ENCODE measurements at regions not wholly inside any gene's neighbourhood (a gene's known extent, or its start where the extent isn't known, plus 50 kb on each side); places are given as distances from the start of the nearest gene placed in this dataset.
"Not testable (repeated sequence)": the region's sequence is repeated elsewhere in the genome, so short reads cannot be mapped to it uniquely, and the experiment has no call there.

DNA sequence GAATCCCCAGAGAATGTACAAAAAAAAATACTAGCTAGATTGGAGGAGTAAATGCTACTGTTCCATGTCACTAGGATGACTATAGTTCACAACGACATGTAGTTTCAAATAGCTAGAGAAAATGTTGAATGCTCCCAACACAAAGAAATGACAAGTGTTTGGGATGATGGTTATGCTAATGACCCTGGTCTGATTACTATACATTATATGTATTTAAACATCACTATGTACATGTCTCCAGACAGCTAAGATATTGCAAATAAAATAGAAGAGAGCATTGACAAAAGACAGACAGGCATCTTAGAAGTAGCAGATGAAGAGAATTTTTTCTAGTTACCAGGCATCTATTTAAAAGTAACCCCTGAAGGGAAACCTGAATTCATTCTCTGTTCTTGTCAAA is 281.6 kb upstream of the SLC16A7 start:
- no peaks in the 10 kb centered on the region for H3K4me1 ChIP-seq (ENCODE audit: control insufficient read depth in 2 of 2, insufficient read depth in 2 of 2, low read length in 1 of 2)
- WGBS, 2 donors: 77 to 79% methylated on average over 1 of the region's 1 CpG
- no peaks in the 10 kb centered on the region for H3K36me3 ChIP-seq (ENCODE audit: control insufficient read depth in 2 of 2, insufficient read depth in 2 of 2, low read length in 1 of 2)
- H3K4me3 ChIP-seq (ENCODE audit: low read depth in 1 of 2, low read length in 2 of 2): no peak overlapping the region
- no peaks in the 10 kb centered on the region for H3K9me3 ChIP-seq (ENCODE audit: control insufficient read depth in 2 of 2, insufficient read depth in 1 of 2, low read depth in 1 of 2, low read length in 1 of 2)
- no peaks in the 10 kb centered on the region for H3K27me3 ChIP-seq (ENCODE audit: control insufficient read depth in 1 of 2, insufficient read depth in 2 of 2, low read length in 2 of 2)
- H3K27ac ChIP-seq (ENCODE audit: low read depth in 2 of 2, low read length in 1 of 2): no peak overlapping the region

DNA sequence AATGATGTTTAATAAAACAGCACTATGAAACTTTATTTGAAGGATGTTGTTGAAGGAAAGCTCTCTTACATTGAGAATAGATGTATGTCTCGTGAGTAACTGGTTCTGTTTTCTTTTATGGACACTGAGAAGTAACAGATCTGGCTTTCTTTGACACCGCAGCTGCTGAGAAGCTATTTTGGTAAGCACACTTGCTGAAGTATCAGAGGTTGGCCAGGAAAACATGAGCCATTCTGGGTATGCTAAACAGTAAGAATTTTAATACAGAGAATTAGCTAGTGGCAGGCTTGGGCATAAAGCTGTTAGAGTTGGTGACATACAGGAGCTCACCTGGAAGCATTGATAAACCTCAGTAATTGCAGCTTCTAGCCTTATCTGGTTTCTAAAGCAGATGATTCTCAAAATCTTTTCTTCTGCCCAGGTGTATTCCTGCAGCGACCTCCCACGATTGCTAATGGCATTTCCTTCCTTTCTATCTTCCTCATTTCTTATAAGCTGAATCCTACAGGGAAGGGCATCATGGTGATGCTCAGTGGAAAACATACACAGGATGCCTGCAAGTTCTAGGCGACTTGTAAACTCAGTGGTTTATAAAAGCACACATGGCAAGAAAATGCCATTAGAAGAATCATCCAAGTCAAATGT is 291.6 kb upstream of the SLC16A7 start:
- Histone ChIP-seq H3K9me3 (ENCODE audit: control insufficient read depth in 2 of 2, insufficient read depth in 1 of 2, low read depth in 1 of 2, low read length in 1 of 2) (no peaks in the 10 kb centered on the region), H3K4me1 (ENCODE audit: control insufficient read depth in 2 of 2, insufficient read depth in 2 of 2, low read length in 1 of 2) (no peaks in the 10 kb centered on the region), H3K27ac (ENCODE audit: low read depth in 2 of 2, low read length in 1 of 2) (no peak overlapping the region), H3K27me3 (ENCODE audit: control insufficient read depth in 1 of 2, insufficient read depth in 2 of 2, low read length in 2 of 2) (no peaks in the 10 kb centered on the region), H3K36me3 (ENCODE audit: control insufficient read depth in 2 of 2, insufficient read depth in 2 of 2, low read length in 1 of 2) (no peaks in the 10 kb centered on the region), H3K4me3 (ENCODE audit: low read depth in 1 of 2, low read length in 2 of 2) (no peak overlapping the region)
- WGBS, 2 donors: 62 to 64% methylated on average over 5 of the region's 5 CpGs

GRCh38 chr12:59298296-59298695 is 297.5 kb upstream of the SLC16A7 start:
- Histone ChIP-seq H3K36me3 (ENCODE audit: control insufficient read depth in 2 of 2, insufficient read depth in 2 of 2, low read length in 1 of 2) (no peaks in the 10 kb centered on the region), H3K4me3 (ENCODE audit: low read depth in 1 of 2, low read length in 2 of 2) (no peak overlapping the region), H3K4me1 (ENCODE audit: control insufficient read depth in 2 of 2, insufficient read depth in 2 of 2, low read length in 1 of 2) (no peaks in the 10 kb centered on the region), H3K27me3 (ENCODE audit: control insufficient read depth in 1 of 2, insufficient read depth in 2 of 2, low read length in 2 of 2) (no peaks in the 10 kb centered on the region), H3K27ac (ENCODE audit: low read depth in 2 of 2, low read length in 1 of 2) (no peak overlapping the region), H3K9me3 (ENCODE audit: control insufficient read depth in 2 of 2, insufficient read depth in 1 of 2, low read depth in 1 of 2, low read length in 1 of 2) (no peaks in the 10 kb centered on the region)
- 69 to 71% methylated on average over 4 of the region's 4 CpGs for WGBS, 2 donors

DNA sequence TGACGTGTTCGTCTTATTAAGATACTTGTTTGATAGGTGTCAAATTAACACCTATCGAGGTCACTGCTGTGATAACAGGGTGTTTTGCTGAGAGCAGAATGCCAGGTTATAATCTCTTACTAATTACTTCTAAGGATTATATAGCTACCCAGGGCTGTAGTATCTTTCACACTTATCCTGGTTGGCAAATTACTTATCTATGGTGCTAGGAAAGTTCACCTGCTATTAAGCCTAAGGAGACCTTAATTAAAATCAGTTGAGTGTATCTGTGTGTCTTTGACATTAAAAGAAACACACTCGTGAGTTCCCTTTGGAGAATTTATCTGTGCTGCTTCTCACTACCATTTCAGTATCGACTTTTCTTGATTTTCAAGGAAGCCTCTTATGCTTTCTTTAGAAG is 301.6 kb upstream of the SLC16A7 start:
- H3K9me3 ChIP-seq (ENCODE audit: control insufficient read depth in 2 of 2, insufficient read depth in 1 of 2, low read depth in 1 of 2, low read length in 1 of 2): no peaks in the 10 kb centered on the region
- 67 to 72% methylated on average over 5 of the region's 5 CpGs for WGBS, 2 donors
- H3K36me3 ChIP-seq (ENCODE audit: control insufficient read depth in 2 of 2, insufficient read depth in 2 of 2, low read length in 1 of 2): no peaks in the 10 kb centered on the region
- H3K4me3 ChIP-seq (ENCODE audit: low read depth in 1 of 2, low read length in 2 of 2): no peak overlapping the region
- no peaks in the 10 kb centered on the region for H3K27me3 ChIP-seq (ENCODE audit: control insufficient read depth in 1 of 2, insufficient read depth in 2 of 2, low read length in 2 of 2)
- H3K27ac ChIP-seq (ENCODE audit: low read depth in 2 of 2, low read length in 1 of 2): no peak overlapping the region
- no peaks in the 10 kb centered on the region for H3K4me1 ChIP-seq (ENCODE audit: control insufficient read depth in 2 of 2, insufficient read depth in 2 of 2, low read length in 1 of 2)

- Histone ChIP-seq H3K36me3 (ENCODE audit: control insufficient read depth in 2 of 2, insufficient read depth in 2 of 2, low read length in 1 of 2) (no peaks in the 10 kb centered on the region), H3K27ac (ENCODE audit: low read depth in 2 of 2, low read length in 1 of 2) (no peak overlapping the region), H3K4me1 (ENCODE audit: control insufficient read depth in 2 of 2, insufficient read depth in 2 of 2, low read length in 1 of 2) (no peaks in the 10 kb centered on the region), H3K9me3 (ENCODE audit: control insufficient read depth in 2 of 2, insufficient read depth in 1 of 2, low read depth in 1 of 2, low read length in 1 of 2) (no peaks in the 10 kb centered on the region), H3K4me3 (ENCODE audit: low read depth in 1 of 2, low read length in 2 of 2) (no peak overlapping the region), H3K27me3 (ENCODE audit: control insufficient read depth in 1 of 2, insufficient read depth in 2 of 2, low read length in 2 of 2) (no peaks in the 10 kb centered on the region)
- 63 to 73% methylated on average over 2 of the region's 2 CpGs for WGBS, 2 donors
Measured at GRCh38 chr12:59282999-59283398, 312.8 kb upstream of the SLC16A7 start.

GRCh38 chr12:59273561-59273960 is 322.3 kb upstream of the SLC16A7 start:
- not testable (repeated sequence) for H3K4me3 ChIP-seq (ENCODE audit: low read depth in 1 of 2, low read length in 2 of 2); H3K27ac ChIP-seq (ENCODE audit: low read depth in 2 of 2, low read length in 1 of 2); H3K9me3 ChIP-seq (ENCODE audit: control insufficient read depth in 2 of 2, insufficient read depth in 1 of 2, low read depth in 1 of 2, low read length in 1 of 2); H3K27me3 ChIP-seq (ENCODE audit: control insufficient read depth in 1 of 2, insufficient read depth in 2 of 2, low read length in 2 of 2); H3K36me3 ChIP-seq (ENCODE audit: control insufficient read depth in 2 of 2, insufficient read depth in 2 of 2, low read length in 1 of 2); H3K4me1 ChIP-seq (ENCODE audit: control insufficient read depth in 2 of 2, insufficient read depth in 2 of 2, low read length in 1 of 2)
- WGBS, 2 donors: 84 to 94% methylated on average over 1 of the region's 1 CpG

- H3K27me3 ChIP-seq (ENCODE audit: control insufficient read depth in 1 of 2, insufficient read depth in 2 of 2, low read length in 2 of 2): no peaks in the 10 kb centered on the region
- no peaks in the 10 kb centered on the region for H3K36me3 ChIP-seq (ENCODE audit: control insufficient read depth in 2 of 2, insufficient read depth in 2 of 2, low read length in 1 of 2)
- no peaks in the 10 kb centered on the region for H3K9me3 ChIP-seq (ENCODE audit: control insufficient read depth in 2 of 2, insufficient read depth in 1 of 2, low read depth in 1 of 2, low read length in 1 of 2)
- WGBS, 2 donors: 74 to 82% methylated on average over 2 of the region's 2 CpGs
- H3K27ac ChIP-seq (ENCODE audit: low read depth in 2 of 2, low read length in 1 of 2): no peak overlapping the region
- no peak overlapping the region for H3K4me3 ChIP-seq (ENCODE audit: low read depth in 1 of 2, low read length in 2 of 2)
- H3K4me1 ChIP-seq (ENCODE audit: control insufficient read depth in 2 of 2, insufficient read depth in 2 of 2, low read length in 1 of 2): no peaks in the 10 kb centered on the region
Measured at GRCh38 chr12:59268295-59268809, 327.5 kb upstream of the SLC16A7 start.

GRCh38 chr12:59260202-59260601 is 335.6 kb upstream of the SLC16A7 start:
- H3K4me3 ChIP-seq (ENCODE audit: low read depth in 1 of 2, low read length in 2 of 2): no peak overlapping the region
- no peaks in the 10 kb centered on the region for H3K9me3 ChIP-seq (ENCODE audit: control insufficient read depth in 2 of 2, insufficient read depth in 1 of 2, low read depth in 1 of 2, low read length in 1 of 2)
- H3K4me1 ChIP-seq (ENCODE audit: control insufficient read depth in 2 of 2, insufficient read depth in 2 of 2, low read length in 1 of 2): no peaks in the 10 kb centered on the region
- H3K36me3 ChIP-seq (ENCODE audit: control insufficient read depth in 2 of 2, insufficient read depth in 2 of 2, low read length in 1 of 2): no peaks in the 10 kb centered on the region
- no peak overlapping the region for H3K27ac ChIP-seq (ENCODE audit: low read depth in 2 of 2, low read length in 1 of 2)
- no peaks in the 10 kb centered on the region for H3K27me3 ChIP-seq (ENCODE audit: control insufficient read depth in 1 of 2, insufficient read depth in 2 of 2, low read length in 2 of 2)
- WGBS, 2 donors: 77 to 94% methylated on average over 2 of the region's 2 CpGs

GRCh38 chr12:59252731-59253130 is 332.4 kb upstream of the LRIG3 start:
- no peaks in the 10 kb centered on the region for H3K27me3 ChIP-seq (ENCODE audit: control insufficient read depth in 1 of 2, insufficient read depth in 2 of 2, low read length in 2 of 2)
- H3K4me3 ChIP-seq (ENCODE audit: low read depth in 1 of 2, low read length in 2 of 2): no peak overlapping the region
- H3K27ac ChIP-seq (ENCODE audit: low read depth in 2 of 2, low read length in 1 of 2): no peak overlapping the region
- H3K4me1 ChIP-seq (ENCODE audit: control insufficient read depth in 2 of 2, insufficient read depth in 2 of 2, low read length in 1 of 2): no peaks in the 10 kb centered on the region
- H3K9me3 ChIP-seq (ENCODE audit: control insufficient read depth in 2 of 2, insufficient read depth in 1 of 2, low read depth in 1 of 2, low read length in 1 of 2): peaks cover 0 to 7% of the 10 kb centered on the region in 2 donors
- no peaks in the 10 kb centered on the region for H3K36me3 ChIP-seq (ENCODE audit: control insufficient read depth in 2 of 2, insufficient read depth in 2 of 2, low read length in 1 of 2)

- Histone ChIP-seq H3K4me1 (ENCODE audit: control insufficient read depth in 2 of 2, insufficient read depth in 2 of 2, low read length in 1 of 2) (no peaks in the 10 kb centered on the region), H3K36me3 (ENCODE audit: control insufficient read depth in 2 of 2, insufficient read depth in 2 of 2, low read length in 1 of 2) (no peaks in the 10 kb centered on the region), H3K27me3 (ENCODE audit: control insufficient read depth in 1 of 2, insufficient read depth in 2 of 2, low read length in 2 of 2) (no peaks in the 10 kb centered on the region), H3K9me3 (ENCODE audit: control insufficient read depth in 2 of 2, insufficient read depth in 1 of 2, low read depth in 1 of 2, low read length in 1 of 2) (peaks cover 0 to 7% of the 10 kb centered on the region in 2 donors), H3K4me3 (ENCODE audit: low read depth in 1 of 2, low read length in 2 of 2) (no peak overlapping the region), H3K27ac (ENCODE audit: low read depth in 2 of 2, low read length in 1 of 2) (no peak overlapping the region)
Measured at GRCh38 chr12:59250766-59251165, 330.5 kb upstream of the LRIG3 start.
